T-cell (primary cell): ENCODE measurements at regions not wholly inside any gene's neighbourhood (a gene's known extent, or its start where the extent isn't known, plus 50 kb on each side); places are given as distances from the start of the nearest gene placed in this dataset.

Experiments used
- ATAC-seq, 4 experiments: fragments of 200-7000 bp in 3 of 4; fragments of 150-1000 bp in 1 of 4; cut with Tn5 transposase; replicated peaks in 1 of 4; 1 replicate in 3 of 4; 2 replicates in 1 of 4; pipeline ENCODE4 v1.10.0; 2021; ENCODE audit warnings: moderate library complexity in 3 of 4, mild to moderate bottlenecking in 2 of 4, moderate number of reproducible peaks in 1 of 4
- CTCF ChIA-PET, 2 donors: fragments of 300-600 bp; sonication (Branson Sonifier 250); formaldehyde crosslinking; loops; one replicate each; lab custom pipeline; 2022; ENCODE audit warnings: antibody characterized with exemption in 2 of 2; lab: Charles Lee
- POLR2A ChIA-PET, 2 donors: fragments of 300-600 bp; sonication (Branson Sonifier 250); formaldehyde crosslinking; loops; one replicate each; lab custom pipeline; 2022; ENCODE audit warnings: antibody characterized with exemption in 2 of 2; lab: Charles Lee
- DNase-seq, 35 experiments: peaks; one replicate each; pipeline versions ENCODE4 v3.0.0 to v3.0.0-alpha.2; 2013 to 2023
- H3K27ac ChIP-seq: one replicate; pipeline ENCODE4 v1.5.1; 2013; ENCODE audit warnings: low read length
- H3K27me3 ChIP-seq, 2 experiments: replicated peaks in 1 of 2; 1 replicate in 1 of 2; 2 replicates in 1 of 2; pipeline versions ENCODE4 v1.6.1 to v1.7.0; 2013; ENCODE audit warnings: low read length in 1 of 2, mixed read lengths in 1 of 2; ENCODE audit not compliant: control insufficient read depth in 2 of 2, insufficient read depth in 2 of 2; ENCODE audit errors: extremely low read depth in 1 of 2
- H3K36me3 ChIP-seq, 2 donors: 1 replicate in 1 of 2; 2 replicates in 1 of 2; pipeline versions ENCODE4 v1.6.1 to v1.7.0; 2013; ENCODE audit warnings: low read length in 1 of 2; ENCODE audit not compliant: control insufficient read depth in 2 of 2, insufficient read depth in 1 of 2; ENCODE audit errors: extremely low read depth in 1 of 2
- H3K4me1 ChIP-seq, 2 experiments: 1 replicate in 1 of 2; 2 replicates in 1 of 2; pipeline versions ENCODE4 v1.6.1 to v1.7.0; 2013; ENCODE audit warnings: low read length in 2 of 2, mixed read lengths in 1 of 2; ENCODE audit not compliant: insufficient read depth in 2 of 2, control insufficient read depth in 1 of 2; ENCODE audit errors: extremely low read depth in 1 of 2
- H3K4me3 ChIP-seq, 2 donors: 1 replicate in 1 of 2; 2 replicates in 1 of 2; pipeline versions ENCODE4 v1.5.1 to v1.7.0; 2013; ENCODE audit warnings: mild to moderate bottlenecking in 2 of 2, low read length in 1 of 2, moderate library complexity in 1 of 2; ENCODE audit not compliant: control insufficient read depth in 1 of 2; ENCODE audit errors: extremely low read depth in 1 of 2
- H3K9me3 ChIP-seq: 2 replicates; pipeline ENCODE4 v1.7.0; 2013
- H3K27ac Mint-ChIP-seq, 2 donors: one replicate each; pipeline ENCODE4 v1.8.0; 2020 to 2021; ENCODE audit warnings: mild to moderate bottlenecking in 2 of 2, mixed read lengths in 2 of 2
- H3K27me3 Mint-ChIP-seq, 2 donors: one replicate each; pipeline ENCODE4 v1.8.0; 2021 to 2022; ENCODE audit warnings: mixed read lengths in 2 of 2
- H3K36me3 Mint-ChIP-seq: one replicate; pipeline ENCODE4 v1.8.0; 2021; ENCODE audit warnings: mixed read lengths
- H3K4me1 Mint-ChIP-seq, 3 donors: one replicate each; pipeline ENCODE4 v1.8.0; 2020 to 2022; ENCODE audit warnings: mixed read lengths in 3 of 3, mild to moderate bottlenecking in 1 of 3
- H3K4me3 Mint-ChIP-seq, 3 donors: one replicate each; pipeline ENCODE4 v1.8.0; 2020 to 2022; ENCODE audit warnings: mild to moderate bottlenecking in 3 of 3, mixed read lengths in 3 of 3, moderate library complexity in 3 of 3
- H3K9me3 Mint-ChIP-seq, 3 donors: one replicate each; pipeline ENCODE4 v1.8.0; 2020 to 2022; ENCODE audit warnings: mixed read lengths in 3 of 3
- WGBS: methylation state at CpG from one replicate; pipeline ENCODE4 v1.1.5; 2013; ENCODE audit warnings: missing lambda C conversion rate; ENCODE audit not compliant: insufficient coverage; 5-methylcytosine and 5-hydroxymethylcytosine counted together

DNA sequence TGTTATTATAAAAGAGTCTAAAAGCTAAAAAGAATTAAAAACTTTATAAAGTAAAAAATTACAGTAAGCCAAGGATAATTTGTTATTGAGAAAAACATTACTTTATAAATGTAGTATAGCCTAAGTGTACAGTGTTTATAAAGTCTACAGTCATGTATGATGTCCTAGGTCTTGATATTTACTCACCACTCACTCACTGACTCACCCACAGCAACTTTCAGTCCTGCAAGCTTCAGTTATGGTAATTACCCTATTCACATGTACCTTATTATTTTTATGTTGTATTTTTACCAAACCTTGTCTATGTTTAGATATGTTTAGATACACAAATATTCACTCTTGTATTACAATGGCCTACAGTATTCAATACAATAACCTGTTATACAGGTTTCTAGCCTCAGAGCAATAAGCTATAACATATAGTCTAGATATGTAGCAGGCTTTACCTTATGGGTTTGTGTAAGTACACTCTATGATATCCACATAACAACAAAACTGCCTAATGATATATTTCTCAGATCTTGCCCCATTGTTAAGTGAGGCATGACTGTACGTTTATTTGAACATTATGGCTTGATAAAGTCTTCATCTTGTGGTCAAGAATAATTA lies 113.7 kb upstream of the KITLG start:
- Histone ChIP-seq H3K4me1 (no peaks in the 10 kb centered on the region), H3K36me3 (no peaks in the 10 kb centered on the region), H3K27me3 (no peaks in the 10 kb centered on the region), H3K27ac (no peak overlapping the region), H3K4me3 (no peak overlapping the region), H3K9me3 (no peaks in the 10 kb centered on the region)
- ChIA-PET POLR2A (interaction anchor here in 1 of 2 donors (0.6 kb wide), 1 partner anchor 1579 kb away, joined by 3 read pairs; no protein-coding TSS in a partner anchor), CTCF (no interaction called here)
- no peaks in the 10 kb centered on the region for H3K27me3 Mint-ChIP-seq
- H3K4me1 Mint-ChIP-seq: no peaks in the 10 kb centered on the region
- no peak for ATAC-seq
- WGBS: no CpG with 5 or more reads among the region's 1 CpG
- DNase-seq: no peak
- H3K36me3 Mint-ChIP-seq: no peaks in the 10 kb centered on the region
- no peak overlapping the region for H3K27ac Mint-ChIP-seq
- H3K4me3 Mint-ChIP-seq: no peak overlapping the region
- peaks cover 0 to 6% (median 5%) of the 10 kb centered on the region in 3 donors for H3K9me3 Mint-ChIP-seq

DNA sequence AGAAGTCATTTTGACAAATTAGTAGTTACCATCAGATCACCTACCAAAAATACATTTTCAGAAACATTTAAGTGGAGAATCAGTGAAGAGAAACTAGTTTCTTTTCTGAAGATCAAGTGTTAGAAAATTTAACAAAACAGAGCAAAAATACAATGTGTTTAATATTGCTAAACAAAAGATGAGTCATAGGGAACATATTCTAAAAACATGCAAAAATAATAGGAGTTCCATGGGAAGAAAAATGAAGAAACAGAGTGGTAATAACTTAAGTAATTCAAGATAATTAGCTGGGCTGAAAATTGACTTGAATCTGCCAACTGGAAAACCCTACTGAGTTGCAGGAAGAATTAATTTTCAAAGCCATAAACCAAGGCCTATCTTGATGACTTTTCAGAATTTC lies 111.5 kb upstream of the KITLG start:
- ChIA-PET POLR2A (no interaction called here), CTCF (no interaction called here)
- Histone ChIP-seq H3K9me3 (no peaks in the 10 kb centered on the region), H3K4me1 (no peaks in the 10 kb centered on the region), H3K4me3 (no peak overlapping the region), H3K27me3 (no peaks in the 10 kb centered on the region), H3K36me3 (no peaks in the 10 kb centered on the region), H3K27ac (no peak overlapping the region)
- no peaks in the 10 kb centered on the region for H3K4me1 Mint-ChIP-seq
- no peaks in the 10 kb centered on the region for H3K27me3 Mint-ChIP-seq
- no peak overlapping the region for H3K27ac Mint-ChIP-seq
- ATAC-seq (no peak), DNase-seq (no peak)
- no peaks in the 10 kb centered on the region for H3K36me3 Mint-ChIP-seq
- peaks cover 0 to 5% (median 3%) of the 10 kb centered on the region in 3 donors for H3K9me3 Mint-ChIP-seq
- H3K4me3 Mint-ChIP-seq: no peak overlapping the region

- Mint-ChIP-seq H3K36me3 (no peaks in the 10 kb centered on the region), H3K4me1 (no peaks in the 10 kb centered on the region), H3K9me3 (no peaks in the 10 kb centered on the region), H3K27me3 (peaks cover 0 to 2% of the 10 kb centered on the region in 2 donors), H3K27ac (no peak overlapping the region), H3K4me3 (no peak overlapping the region)
- no CpG with 5 or more reads among the region's 2 CpGs for whole genome bisulfite sequencing
- no peaks in the 10 kb centered on the region for H3K27me3 ChIP-seq
- no peaks in the 10 kb centered on the region for H3K4me1 ChIP-seq
- no peak overlapping the region for H3K4me3 ChIP-seq
- POLR2A ChIA-PET: no interaction called here
- H3K9me3 ChIP-seq: no peaks in the 10 kb centered on the region
- H3K27ac ChIP-seq: no peak overlapping the region
- CTCF ChIA-PET: no interaction called here
- no peak for DNase-seq
- no peaks in the 10 kb centered on the region for H3K36me3 ChIP-seq
- ATAC-seq: no peak
Observed at GRCh38 chr12:88684610-88685009, 104.3 kb upstream of the KITLG start.

- Mint-ChIP-seq H3K9me3 (no peaks in the 10 kb centered on the region), H3K27me3 (peaks cover 0 to 2% of the 10 kb centered on the region in 2 donors), H3K36me3 (no peaks in the 10 kb centered on the region), H3K4me3 (no peak overlapping the region), H3K27ac (no peak overlapping the region), H3K4me1 (no peaks in the 10 kb centered on the region)
- H3K27me3 ChIP-seq: no peaks in the 10 kb centered on the region
- WGBS: no CpG with 5 or more reads among the region's 2 CpGs
- ChIA-PET POLR2A (no interaction called here), CTCF (no interaction called here)
- H3K9me3 ChIP-seq: no peaks in the 10 kb centered on the region
- no peaks in the 10 kb centered on the region for H3K36me3 ChIP-seq
- no peak overlapping the region for H3K4me3 ChIP-seq
- H3K27ac ChIP-seq: no peak overlapping the region
- DNase-seq: no peak
- ATAC-seq: no peak
- no peaks in the 10 kb centered on the region for H3K4me1 ChIP-seq
Observed at GRCh38 chr12:88684170-88684569, 103.9 kb upstream of the KITLG start.

GRCh38 chr12:88683628-88684027 lies 103.4 kb upstream of the KITLG start:
- no peaks in the 10 kb centered on the region for H3K4me1 Mint-ChIP-seq
- WGBS: no CpG with 5 or more reads among the region's 1 CpG
- no peaks in the 10 kb centered on the region for H3K9me3 Mint-ChIP-seq
- Histone ChIP-seq H3K36me3 (no peaks in the 10 kb centered on the region), H3K4me1 (no peaks in the 10 kb centered on the region), H3K4me3 (no peak overlapping the region), H3K27ac (no peak overlapping the region), H3K9me3 (no peaks in the 10 kb centered on the region), H3K27me3 (no peaks in the 10 kb centered on the region)
- H3K27ac Mint-ChIP-seq: no peak overlapping the region
- H3K36me3 Mint-ChIP-seq: no peaks in the 10 kb centered on the region
- ChIA-PET CTCF (no interaction called here), POLR2A (no interaction called here)
- H3K27me3 Mint-ChIP-seq: peaks cover 0 to 2% of the 10 kb centered on the region in 2 donors
- H3K4me3 Mint-ChIP-seq: no peak overlapping the region
- no peak for DNase-seq
- ATAC-seq: no peak

GRCh38 chr12:88681271-88681670 lies 101.0 kb upstream of the KITLG start:
- Mint-ChIP-seq H3K27ac (no peak overlapping the region), H3K27me3 (peaks cover 0 to 2% of the 10 kb centered on the region in 2 donors), H3K4me3 (no peak overlapping the region), H3K9me3 (no peaks in the 10 kb centered on the region), H3K4me1 (no peaks in the 10 kb centered on the region), H3K36me3 (no peaks in the 10 kb centered on the region)
- H3K27ac ChIP-seq: no peak overlapping the region
- 81% methylated on average over 1 of the region's 1 CpG for WGBS
- ChIA-PET CTCF (no interaction called here), POLR2A (no interaction called here)
- no peaks in the 10 kb centered on the region for H3K9me3 ChIP-seq
- H3K36me3 ChIP-seq: no peaks in the 10 kb centered on the region
- no peaks in the 10 kb centered on the region for H3K27me3 ChIP-seq
- no peak for ATAC-seq
- no peaks in the 10 kb centered on the region for H3K4me1 ChIP-seq
- H3K4me3 ChIP-seq: no peak overlapping the region
- DNase-seq: no peak

DNA sequence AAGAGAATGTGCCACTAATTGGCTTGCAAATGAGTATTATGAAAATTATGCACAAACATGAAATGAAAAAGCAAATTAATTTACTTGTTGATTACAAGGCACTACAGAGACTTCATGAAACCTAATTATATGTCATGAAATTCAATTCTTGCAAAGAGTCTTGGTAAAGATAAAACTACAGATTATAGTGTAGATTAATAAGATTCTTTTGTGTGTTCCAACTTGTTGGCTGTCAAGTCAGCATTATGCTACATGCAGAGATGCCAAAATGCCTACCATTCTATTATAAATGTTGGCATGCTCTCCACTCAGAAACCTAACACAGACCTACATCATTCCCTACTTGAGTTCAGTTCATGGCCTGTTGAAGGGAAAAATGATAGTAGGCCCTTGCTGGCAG lies 97.2 kb upstream of the KITLG start:
- Mint-ChIP-seq H3K4me1 (no peaks in the 10 kb centered on the region), H3K27ac (no peak overlapping the region), H3K36me3 (no peaks in the 10 kb centered on the region), H3K9me3 (no peaks in the 10 kb centered on the region), H3K4me3 (no peak overlapping the region), H3K27me3 (no peaks in the 10 kb centered on the region)
- H3K36me3 ChIP-seq: no peaks in the 10 kb centered on the region
- H3K4me1 ChIP-seq: no peaks in the 10 kb centered on the region
- DNase-seq (no peak), ATAC-seq (no peak)
- H3K27me3 ChIP-seq: no peaks in the 10 kb centered on the region
- no peak overlapping the region for H3K4me3 ChIP-seq
- CTCF ChIA-PET: no interaction called here
- no peaks in the 10 kb centered on the region for H3K9me3 ChIP-seq
- POLR2A ChIA-PET: no interaction called here
- H3K27ac ChIP-seq: no peak overlapping the region
